K562 (cell line): ENCODE measurements at regions not wholly inside any gene's neighbourhood (a gene's known extent, or its start where the extent isn't known, plus 50 kb on each side); places are given as distances from the start of the nearest gene placed in this dataset.

Source experiments
- ATAC-seq: fragments of 200-7000 bp; cut with Tn5 transposase; 3 replicates; pipeline ENCODE4 v1.9.1; 2020; ENCODE audit warnings: moderate library complexity
- BruUV-seq: library from RNA; stranded (reverse); fragments of 400-500 nt; replicated peaks from 2 replicates; lab custom pipeline; 2021; lab: Mats Ljungman, UMichigan
- CTCF ChIA-PET: fragments of 300-600 bp; formaldehyde crosslinking; extraction: SDS; loops from one replicate; lab custom pipeline; 2021; ENCODE audit warnings: low intra/inter-chr PET ratio; lab: Yijun Ruan, JAX
- POLR2A ChIA-PET: fragments of 300-600, 350-650 bp; sonication (Branson Sonifier 250); formaldehyde crosslinking; extraction: SDS; loops from one replicate; lab custom pipeline; 2021; ENCODE audit warnings: antibody characterized with exemption, inconsistent platforms; lab: Yijun Ruan, JAX
- DNase-seq, 4 experiments: peaks; one replicate each; pipeline versions ENCODE4 v3.0.0 to v3.0.0-alpha.2; 2011 to 2018; ENCODE audit warnings: low spot score in 3 of 4, mixed read lengths in 3 of 4; ENCODE audit errors: extremely low read depth in 1 of 4
- FAIRE-seq: peaks from 2 replicates; lab custom pipeline; 2011; peaks lifted over from hg19 to GRCh38; lab: Jason Lieb, UNC
- H2AFZ ChIP-seq: 2 replicates; pipeline ENCODE4 v1.6.0; 2011; ENCODE audit warnings: low read depth, low read length, control low read depth, inconsistent platforms
- H3K27ac ChIP-seq: fragments of 200-600 bp; 3 replicates; pipeline ENCODE4 v1.8.0; 2011; ENCODE audit warnings: low read depth, mild to moderate bottlenecking, control low read depth, inconsistent platforms, low read length, moderate library complexity, mixed read lengths; ENCODE audit errors: extremely low read depth
- H3K27me3 ChIP-seq, 2 experiments: fragments of 300-600 bp in 1 of 2; 2 replicates in 1 of 2; 3 replicates in 1 of 2; pipeline versions ENCODE4 v1.6.0 to v1.8.0; 2011; ENCODE audit warnings: inconsistent platforms in 2 of 2, low read length in 2 of 2, mild to moderate bottlenecking in 1 of 2, mixed read lengths in 1 of 2, moderate library complexity in 1 of 2; ENCODE audit not compliant: control insufficient read depth in 2 of 2, insufficient read depth in 2 of 2
- H3K36me3 ChIP-seq: fragments of 300-600 bp; 3 replicates; pipeline ENCODE4 v1.8.0; 2011; ENCODE audit warnings: mild to moderate bottlenecking, low read length, inconsistent platforms; ENCODE audit not compliant: control insufficient read depth, insufficient read depth
- H3K4me1 ChIP-seq, 2 experiments: fragments of 200-600 bp in 1 of 2; replicated peaks in 1 of 2; 2 replicates in 1 of 2; 3 replicates in 1 of 2; pipeline versions ENCODE4 v1.5.1 to v1.8.0; 2011; ENCODE audit warnings: inconsistent platforms in 2 of 2, low read length in 2 of 2, mild to moderate bottlenecking in 1 of 2, mixed read lengths in 1 of 2, moderate library complexity in 1 of 2; ENCODE audit not compliant: control insufficient read depth in 2 of 2, insufficient read depth in 2 of 2
- H3K4me2 ChIP-seq: 2 replicates; pipeline ENCODE4 v1.6.1; 2011; ENCODE audit warnings: low read length, control low read depth, inconsistent platforms, mixed read lengths; ENCODE audit not compliant: insufficient read depth
- H3K4me3 ChIP-seq: fragments of 200-600 bp; sonication (generic), shearing (Covaris generic); 2 replicates; pipeline ENCODE4 v1.5.1; 2016; ENCODE audit warnings: control low read depth, inconsistent platforms
- H3K79me2 ChIP-seq: fragments of 200-600 bp; 3 replicates; pipeline ENCODE4 v1.8.0; 2011; ENCODE audit warnings: low read length, inconsistent platforms; ENCODE audit not compliant: control insufficient read depth, insufficient read depth
- H3K9ac ChIP-seq, 2 experiments: 2 replicates each; pipeline versions ENCODE4 v1.6.0 to v1.6.1; 2011; ENCODE audit warnings: low read depth in 2 of 2, low read length in 2 of 2, control low read depth in 1 of 2, inconsistent platforms in 1 of 2, mild to moderate bottlenecking in 1 of 2, mixed read lengths in 1 of 2; ENCODE audit not compliant: insufficient read depth in 1 of 2
- H3K9me1 ChIP-seq: one replicate; pipeline ENCODE4 v1.6.0; 2011; ENCODE audit warnings: inconsistent platforms, mild to moderate bottlenecking, low read length, moderate library complexity; ENCODE audit not compliant: control insufficient read depth, insufficient read depth
- H3K9me3 ChIP-seq: replicated peaks from 2 replicates; pipeline ENCODE4 v1.5.1; 2011; ENCODE audit warnings: low read depth, low read length, inconsistent platforms; ENCODE audit not compliant: control insufficient read depth, insufficient read depth
- H4K20me1 ChIP-seq: replicated peaks from 2 replicates; pipeline ENCODE4 v1.6.1; 2011; ENCODE audit warnings: low read length, inconsistent platforms, mixed read lengths; ENCODE audit not compliant: control insufficient read depth, insufficient read depth
- HLTF ChIP-seq: fragments of 450-650 bp; IDR thresholded peaks from 2 replicates; pipeline ENCODE4 v1.6.1; 2016
- MAZ ChIP-seq, 2 experiments: fragments of 450-650 bp in 1 of 2; sonication (generic) in 1 of 2; formaldehyde crosslinking; IDR thresholded peaks in 1 of 2; conservative IDR thresholded peaks in 1 of 2; 2 replicates each; pipeline versions ENCODE4 v1.4.0 to v1.5.0; 2020; ENCODE audit warnings: mild to moderate bottlenecking in 1 of 2, missing genetic modification reagents in 1 of 2
- NELFE ChIP-seq: IDR thresholded peaks from 2 replicates; pipeline ENCODE4 v1.6.1; 2011; ENCODE audit warnings: mild to moderate bottlenecking; ENCODE audit not compliant: insufficient read depth, insufficient read length
- ZMIZ1 ChIP-seq, 2 experiments: fragments of 150-350 bp in 1 of 2; IDR thresholded peaks; 2 replicates each; pipeline ENCODE4 v1.6.1; 2012 to 2016; ENCODE audit warnings: low read depth in 2 of 2, low read length in 2 of 2, mild to moderate bottlenecking in 1 of 2, moderate library complexity in 1 of 2
- ZNF592 ChIP-seq: fragments of 450-650 bp; IDR thresholded peaks from 2 replicates; pipeline ENCODE4 v1.6.1; 2017; ENCODE audit warnings: antibody characterized with exemption, mild to moderate bottlenecking
- WGBS: fragments of 100-300 bp; shearing (Covaris generic); methylation state at CpG from one replicate; pipeline ENCODE4 v1.1.6; 2016; ENCODE audit warnings: low coverage, mixed read lengths; ENCODE audit not compliant: insufficient coverage; ENCODE audit errors: missing lambda C conversion rate; 5-methylcytosine and 5-hydroxymethylcytosine counted together
- in situ Hi-C: fragments of 300-500 bp; cut with MboI; formaldehyde crosslinking; loops from 4 replicates; pipeline ENCODE4 v1.15.0; 2018; ENCODE audit warnings: inconsistent platforms, mixed read lengths
- intact Hi-C: fragments of 100-400 bp; cut with micrococcal nuclease; formaldehyde crosslinking; loops from 2 replicates; pipeline ENCODE4 v1.14.2; 2022
- TF ChIP-seq, protein P1 (sequence below): fragments of 450-650 bp; formaldehyde crosslinking; IDR thresholded peaks from 2 replicates; pipeline ENCODE4 v1.4.0; 2020; ENCODE audit warnings: mild to moderate bottlenecking, moderate library complexity

DNA sequence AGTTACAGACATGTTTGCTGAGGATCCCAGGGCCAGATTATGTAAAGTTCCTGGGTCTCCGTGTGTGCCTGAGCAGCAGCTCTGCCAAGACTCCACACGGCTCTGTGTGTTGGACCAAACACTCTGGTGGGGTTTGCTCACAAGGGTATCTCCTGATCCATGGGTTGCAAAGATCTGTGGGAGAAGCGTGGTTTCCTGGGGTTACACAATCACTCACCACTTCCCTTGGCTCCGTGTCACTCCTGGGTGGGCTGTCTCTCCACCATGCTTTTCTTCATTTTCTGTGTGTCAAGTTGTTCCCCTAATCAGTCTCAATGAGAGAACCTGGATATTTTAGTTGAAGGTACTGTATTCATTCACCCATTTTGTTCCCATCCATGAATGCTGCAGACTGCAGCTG is 1088.8 kb downstream of the FSCB start:
- POLR2A ChIA-PET, result no interaction called here
- TF ChIP-seq ZMIZ1 (IDR thresholded peaks at IDR 0.05; ENCODE audit: low read depth in 2 of 2, low read length in 2 of 2), result no peak
- TF ChIP-seq NELFE, result no peak
- Histone ChIP-seq H3K36me3 (no peaks in the 10 kb centered on the region), H3K27me3 (no peaks in the 10 kb centered on the region), H4K20me1 (no peaks in the 10 kb centered on the region), H3K9me1 (no peaks in the 10 kb centered on the region), H3K9ac (no peak overlapping the region), H3K27ac (no peak overlapping the region), H3K4me2 (no peak overlapping the region), H2AFZ (no peak overlapping the region), H3K79me2 (no peaks in the 10 kb centered on the region), H3K9me3 (no peaks in the 10 kb centered on the region), H3K4me1 (no peaks in the 10 kb centered on the region), H3K4me3 (no peak overlapping the region)
- CTCF ChIA-PET, result no interaction called here
- ATAC-seq, result no peak
- in situ Hi-C loops (no loop called here), intact Hi-C loops (no loop called here)
- no TSS peak for BruUV-seq
- no peak for FAIRE-seq
- 0% methylated on average over 3 of the region's 4 CpGs for WGBS
- no peak for DNase-seq

DNA sequence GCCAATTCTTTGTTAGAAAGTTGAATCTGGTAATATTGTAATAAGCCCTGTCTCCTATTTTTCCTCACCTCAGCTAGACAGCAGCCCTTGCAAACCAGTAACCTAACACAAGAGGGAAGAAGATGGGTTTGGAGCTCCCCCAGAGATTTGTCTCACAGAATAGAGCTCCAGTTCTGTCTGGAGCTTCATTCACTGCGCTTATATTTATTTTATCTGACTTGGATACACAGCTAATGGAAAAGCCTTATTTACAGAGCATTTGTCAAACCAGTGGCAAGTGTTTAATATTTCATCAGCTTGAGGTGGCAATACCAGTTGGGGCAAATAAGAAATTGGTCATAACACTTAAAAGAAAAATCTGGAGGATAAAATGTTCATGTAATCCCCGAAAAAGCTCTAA is 1094.0 kb downstream of the FSCB start:
- CTCF ChIA-PET, result no interaction called here
- TF ChIP-seq, protein P1, sequence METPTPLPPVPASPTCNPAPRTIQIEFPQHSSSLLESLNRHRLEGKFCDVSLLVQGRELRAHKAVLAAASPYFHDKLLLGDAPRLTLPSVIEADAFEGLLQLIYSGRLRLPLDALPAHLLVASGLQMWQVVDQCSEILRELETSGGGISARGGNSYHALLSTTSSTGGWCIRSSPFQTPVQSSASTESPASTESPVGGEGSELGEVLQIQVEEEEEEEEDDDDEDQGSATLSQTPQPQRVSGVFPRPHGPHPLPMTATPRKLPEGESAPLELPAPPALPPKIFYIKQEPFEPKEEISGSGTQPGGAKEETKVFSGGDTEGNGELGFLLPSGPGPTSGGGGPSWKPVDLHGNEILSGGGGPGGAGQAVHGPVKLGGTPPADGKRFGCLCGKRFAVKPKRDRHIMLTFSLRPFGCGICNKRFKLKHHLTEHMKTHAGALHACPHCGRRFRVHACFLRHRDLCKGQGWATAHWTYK (CRISPR knock-in tag), result no peak
- TF ChIP-seq ZNF592 (no peak), NELFE (no peak), HLTF (no peak), MAZ (CRISPR knock-in tag; conservative IDR thresholded peaks at IDR 0.05 in 1 of 2, IDR thresholded peaks at IDR 0.05 in 1 of 2) (no peak)

More for the DNA sequence above, 1094.0 kb downstream of the FSCB start:
- H4K20me1 ChIP-seq, result no peaks in the 10 kb centered on the region
- no peak overlapping the region for H3K4me3 ChIP-seq
- no peak overlapping the region for H3K4me2 ChIP-seq
- FAIRE-seq (no peak), ATAC-seq (no peak), DNase-seq (no peak)
- no peaks in the 10 kb centered on the region for H3K36me3 ChIP-seq
- no peaks in the 10 kb centered on the region for H3K27me3 ChIP-seq
- H3K9me3 ChIP-seq, result no peaks in the 10 kb centered on the region
- no peak overlapping the region for H3K27ac ChIP-seq
- 4% methylated on average over 2 of the region's 2 CpGs for WGBS
- H3K9me1 ChIP-seq, result no peaks in the 10 kb centered on the region
- no peak overlapping the region for H2AFZ ChIP-seq
- in situ Hi-C loops (no loop called here), intact Hi-C loops (no loop called here)
- no peaks in the 10 kb centered on the region for H3K79me2 ChIP-seq
- POLR2A ChIA-PET, result no interaction called here
- H3K9ac ChIP-seq, result no peak overlapping the region
- H3K4me1 ChIP-seq, result no peaks in the 10 kb centered on the region
- BruUV-seq, result no TSS peak
